ENCODE measurements at regions not wholly inside any gene's neighbourhood (a gene's known extent, or its start where the extent isn't known, plus 50 kb on each side); places are given as distances from the start of the nearest gene placed in this dataset.

DNA sequence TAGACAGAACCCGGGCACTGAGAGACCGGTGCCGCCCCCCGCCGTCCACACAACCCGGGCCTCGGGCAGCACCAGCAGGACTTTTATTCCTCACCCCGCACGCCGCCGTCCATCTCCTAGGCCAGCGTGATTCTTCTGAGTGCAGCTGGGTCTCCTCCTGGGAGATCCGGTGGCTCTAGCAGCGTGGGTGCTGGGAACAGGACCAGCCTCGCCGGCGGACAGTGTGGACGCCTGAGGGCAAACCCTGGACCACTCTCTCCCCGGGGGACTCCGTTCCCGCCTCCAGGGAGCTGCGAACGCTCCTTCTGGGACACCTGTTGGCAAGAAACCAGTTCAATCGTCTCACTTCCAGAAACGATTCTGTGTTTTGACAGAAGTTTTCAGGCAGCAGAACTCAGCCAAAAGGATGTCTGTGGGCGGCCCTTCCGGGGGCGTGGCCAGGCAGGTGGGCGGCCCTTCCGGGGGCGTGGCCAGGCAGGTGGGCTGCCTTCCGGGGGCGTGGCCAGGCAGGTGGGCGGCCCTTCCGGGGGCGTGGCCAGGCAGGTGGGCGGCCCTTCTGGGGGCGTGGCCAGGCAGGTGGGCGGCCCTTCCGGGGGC lies 130.7 kb downstream of the DLL1 start:
- DNase-seq, result peak in 3 of 6 experiments; percentile 5 to 19 (median 18)

GRCh38 chr6:170159022-170159965 lies 131.6 kb downstream of the DLL1 start:
- DNase-seq, result no peak

- DNase-seq, result no peak
These were observed 132.4 kb downstream of the DLL1 start for GRCh38 chr6:170158296-170159021.

DNA sequence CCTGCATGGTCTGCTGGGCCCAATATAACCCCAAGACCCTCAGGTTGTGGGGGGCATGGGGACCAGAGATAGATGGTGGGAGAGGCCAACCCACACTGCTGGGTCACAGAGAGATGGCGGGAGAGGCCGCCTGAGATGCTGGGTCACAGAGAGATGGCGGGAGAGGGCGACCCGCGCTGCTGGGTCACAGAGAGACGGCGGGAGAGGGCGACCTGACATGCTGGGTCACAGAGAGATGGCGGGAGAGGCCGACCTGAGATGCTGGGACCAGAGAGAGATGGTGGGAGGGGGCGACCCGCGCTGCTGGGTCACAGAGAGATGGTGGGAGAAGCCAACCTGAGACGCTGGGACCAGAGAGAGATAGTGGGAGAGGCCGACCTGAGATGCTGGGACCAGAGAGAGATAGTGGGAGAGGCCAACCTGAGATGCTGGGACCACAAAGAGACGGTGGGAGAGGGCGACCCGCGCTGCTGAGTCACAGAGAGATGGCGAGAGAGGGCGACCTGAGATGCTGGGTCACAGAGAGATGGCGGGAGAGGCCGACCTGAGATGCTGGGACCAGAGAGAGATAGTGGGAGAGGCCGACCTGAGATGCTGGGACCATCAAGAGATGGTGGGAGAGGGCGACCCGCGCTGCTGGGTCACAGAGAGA lies 133.2 kb downstream of the DLL1 start:
- DNase-seq, result no peak

- DNase-seq, result no peak
These were observed 134.2 kb downstream of the DLL1 start for GRCh38 chr6:170156448-170157375.

DNA sequence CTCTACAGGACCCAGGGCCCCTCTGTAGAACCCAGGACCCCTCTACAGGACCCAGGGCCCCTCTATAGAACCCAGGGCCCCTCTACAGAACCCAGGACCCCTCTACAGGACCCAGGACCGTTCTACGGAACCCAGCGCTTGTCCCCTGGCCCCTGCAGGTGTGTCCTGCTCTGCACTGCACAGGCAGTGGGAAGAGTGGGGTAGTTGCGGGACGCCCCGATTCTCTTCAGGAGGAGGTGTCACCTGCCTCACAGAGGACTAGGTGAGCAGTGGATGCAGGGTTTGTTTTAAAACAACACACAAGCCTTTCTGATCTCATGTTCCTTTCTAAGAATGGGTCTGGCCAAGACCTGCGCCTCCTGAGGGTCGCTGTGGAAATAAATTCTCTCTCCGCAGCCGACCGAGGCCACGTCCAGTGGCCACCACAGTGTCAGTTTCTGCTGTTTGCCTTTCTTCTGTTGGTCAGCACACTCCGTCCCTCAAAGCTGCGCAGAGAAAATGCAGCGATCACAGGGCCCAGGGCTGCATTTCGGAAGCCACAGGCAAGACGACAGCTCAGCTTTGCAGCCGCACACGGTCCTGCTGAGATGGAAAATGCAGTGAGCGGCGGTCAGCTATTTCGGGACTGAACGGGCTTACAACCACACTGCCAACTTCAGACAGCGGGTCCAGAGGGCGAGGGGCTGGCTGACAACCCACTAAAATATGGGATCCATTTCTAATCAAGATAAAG lies 135.2 kb downstream of the DLL1 start:
- no peak for DNase-seq

DNA sequence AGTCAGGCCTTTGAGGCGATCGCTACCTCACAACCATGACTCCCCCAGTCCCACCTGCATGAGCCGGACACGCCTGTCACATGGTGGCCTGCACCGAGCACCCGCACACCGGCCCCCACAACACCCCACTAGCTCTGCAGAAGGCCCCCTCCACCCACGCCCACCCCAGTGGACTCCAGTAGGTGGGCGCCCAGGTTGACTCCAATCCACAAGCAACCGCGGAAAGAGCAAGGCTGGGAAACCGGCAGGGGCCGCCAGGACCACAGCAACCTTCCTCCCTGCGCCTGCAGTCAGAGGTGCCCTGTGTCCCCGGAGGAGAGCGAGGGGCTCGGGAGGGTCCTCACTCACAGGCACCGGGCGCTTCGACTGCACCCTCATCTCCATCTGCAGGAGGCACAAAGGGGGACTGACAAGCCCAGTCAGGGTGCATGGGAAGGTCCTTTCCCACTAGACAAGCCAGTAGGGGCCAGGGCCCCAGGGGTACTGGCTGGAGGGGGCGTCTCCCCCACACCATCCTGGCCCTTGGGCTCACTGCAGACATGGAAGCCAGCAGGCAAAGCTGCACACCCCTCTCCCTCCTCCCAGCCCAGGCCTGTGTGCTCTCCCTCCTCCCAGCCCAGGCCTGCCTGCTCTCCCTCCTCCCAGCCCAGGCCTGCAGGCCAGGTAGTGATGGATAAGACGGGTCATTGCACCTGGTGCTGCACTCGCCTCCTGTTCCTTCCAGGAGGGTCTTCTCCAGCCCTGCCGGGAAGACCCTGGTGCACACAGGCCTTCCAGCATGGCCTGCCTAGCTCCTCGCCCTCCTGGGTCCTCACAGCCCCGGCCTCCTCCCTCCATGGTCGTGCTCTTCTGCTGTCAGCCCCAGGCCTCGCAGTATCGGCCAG lies 137.2 kb downstream of the DLL1 start:
- no peak for DNase-seq

DNA sequence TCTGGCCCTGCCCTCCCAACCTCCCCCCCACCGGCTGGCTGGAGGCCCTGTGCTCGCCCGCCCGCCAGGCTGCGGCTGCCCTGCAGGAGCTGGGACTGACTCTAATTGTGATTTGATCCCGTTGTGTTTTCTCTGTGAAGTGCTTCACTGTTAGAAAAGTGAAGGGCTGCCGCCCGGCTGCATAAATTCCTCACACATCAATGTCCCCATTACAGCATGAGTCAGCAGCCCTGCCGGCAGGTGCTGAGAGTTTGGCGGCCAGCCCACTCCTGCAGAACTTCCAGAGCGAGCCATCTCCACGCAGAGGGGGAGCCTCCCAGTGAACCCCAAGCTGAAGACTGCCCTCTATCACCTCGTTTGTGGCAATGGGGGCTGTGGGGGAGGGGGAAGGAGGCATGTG lies 137.9 kb downstream of the DLL1 start:
- no peak for DNase-seq

- DNase-seq, result peak in 1 of 6 experiments; percentile 6
These were observed 138.6 kb downstream of the DLL1 start for GRCh38 chr6:170152124-170152926.

DNA sequence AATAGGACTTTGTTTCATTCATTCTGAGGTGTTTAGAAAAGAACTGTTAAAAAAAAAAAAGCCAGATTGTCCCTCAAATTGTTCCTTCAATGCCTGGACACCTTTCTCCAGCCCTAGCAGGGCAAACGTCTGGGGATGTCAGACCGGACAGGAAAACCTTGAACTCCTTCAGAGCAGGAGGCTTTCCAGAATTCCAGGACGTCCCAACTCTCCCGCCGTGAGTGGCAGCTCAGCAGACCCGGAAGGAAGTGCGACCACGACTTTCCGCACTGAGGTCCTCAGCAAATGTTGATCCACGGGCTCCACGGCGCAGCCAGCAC lies 139.1 kb downstream of the DLL1 start:
- DNase-seq, result no peak

GRCh38 chr6:170151321-170151771 lies 139.5 kb downstream of the DLL1 start:
- no peak for DNase-seq

DNA sequence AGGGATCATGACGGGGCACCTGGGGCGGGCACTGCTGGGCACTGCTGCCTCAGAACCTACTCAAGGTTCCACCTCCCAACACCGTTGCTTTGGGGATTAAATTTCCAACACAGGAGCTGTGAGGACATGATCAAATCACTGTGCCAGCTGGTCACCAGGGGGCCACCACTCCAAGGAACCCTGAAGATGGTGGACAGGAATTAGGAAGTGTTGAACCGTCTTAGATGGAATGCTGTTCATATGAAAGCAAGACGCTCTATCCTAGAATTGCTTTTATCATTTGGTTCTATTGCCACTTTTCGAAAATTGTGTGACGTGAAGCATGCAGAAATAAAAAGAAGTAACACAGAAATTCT lies 140.3 kb downstream of the DLL1 start:
- no peak for DNase-seq

DNA sequence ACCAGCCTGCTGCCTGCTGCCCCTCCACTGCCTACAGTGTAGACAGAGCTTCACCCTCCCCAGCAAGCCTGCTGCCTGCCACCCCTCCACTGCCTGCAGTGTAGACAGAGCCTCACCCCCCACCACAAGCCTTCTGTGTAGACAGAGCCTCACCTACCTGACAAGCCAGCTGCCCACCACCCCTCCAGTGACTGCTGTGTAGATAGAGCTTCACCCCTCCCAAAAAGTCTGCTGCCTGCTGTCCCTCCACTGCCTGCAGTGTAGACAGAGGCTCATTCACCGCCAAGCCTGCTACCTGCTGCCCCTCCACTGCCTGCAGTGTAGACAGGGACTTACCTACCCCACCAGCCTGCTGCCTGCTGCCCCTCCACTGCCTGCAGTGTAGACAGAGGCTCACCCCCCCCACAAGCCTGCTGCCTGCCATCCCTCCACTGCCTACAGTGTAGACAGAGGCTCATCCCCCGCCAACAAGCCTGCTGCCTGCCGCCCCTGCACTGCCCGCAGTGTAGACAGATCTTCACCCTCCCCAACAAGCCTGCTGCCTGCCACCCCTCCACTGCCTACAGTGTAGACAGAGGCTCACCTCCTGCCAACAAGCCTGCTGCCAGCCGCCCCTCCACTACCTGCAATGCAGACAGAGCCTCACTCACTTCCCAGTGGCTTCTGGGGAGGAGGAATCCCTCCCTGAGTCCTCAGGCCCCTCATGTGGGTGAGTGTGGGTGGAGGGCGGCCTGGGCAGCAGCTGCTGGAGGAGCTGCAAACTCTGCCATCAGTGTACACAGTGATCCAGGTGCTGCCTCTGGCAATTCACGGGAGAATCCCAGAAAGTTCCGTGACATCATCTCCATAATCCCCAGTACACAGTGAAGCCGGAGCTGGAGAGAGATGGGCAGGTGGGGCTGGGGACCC lies 140.9 kb downstream of the DLL1 start:
- no peak for DNase-seq

- DNase-seq, result no peak
These were observed 142.0 kb downstream of the DLL1 start for GRCh38 chr6:170148709-170149470.

GRCh38 chr6:170147832-170148708 lies 142.8 kb downstream of the DLL1 start:
- peak in 5 of 6 experiments; percentile 9 to 50 (median 44) for DNase-seq

DNA sequence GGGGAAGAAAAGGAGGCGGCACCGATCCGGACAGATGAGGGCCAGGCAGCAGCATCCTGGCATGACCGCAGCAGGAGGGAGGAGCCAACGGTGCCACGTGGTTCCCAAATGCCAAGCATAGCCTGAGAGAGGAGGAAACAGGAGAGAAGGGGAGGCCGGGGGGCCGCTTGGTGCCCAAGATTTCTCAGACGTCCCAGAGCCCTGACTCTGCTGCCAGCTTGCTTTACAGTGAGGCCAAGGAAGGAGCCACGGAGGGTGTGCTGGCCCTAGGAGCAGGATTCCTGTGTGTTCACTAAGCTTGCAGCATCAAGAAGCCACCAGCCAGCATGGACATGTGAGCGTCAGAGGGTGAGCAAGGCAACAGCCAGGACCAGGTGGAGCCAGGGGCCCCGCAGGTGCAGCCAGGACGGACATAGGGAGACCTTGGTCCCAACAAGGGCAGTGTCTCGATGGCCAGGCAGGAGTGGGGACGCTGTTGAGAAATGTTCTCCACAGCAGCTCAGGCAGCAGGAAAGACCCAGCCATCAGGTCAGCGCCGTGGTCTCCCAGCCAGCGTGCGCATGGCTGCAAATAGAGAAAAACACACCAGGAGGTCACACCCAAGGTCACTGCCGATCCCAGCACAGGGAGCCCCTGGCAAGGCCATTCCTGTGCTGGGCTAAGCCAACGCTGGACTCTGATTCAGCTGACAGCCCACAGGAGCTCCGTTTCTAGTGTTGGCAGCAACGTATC lies 143.7 kb downstream of the DLL1 start:
- no peak for DNase-seq

All from stimulated activated naive CD4-positive, alpha-beta T cell (primary cell).